Activated CD8-positive, alpha-beta memory T cell treated with anti-CD3 and anti-CD28 coated beads for 36 hours (primary cell): ENCODE measurements at regions not wholly inside any gene's neighbourhood (a gene's known extent, or its start where the extent isn't known, plus 50 kb on each side); places are given as distances from the start of the nearest gene placed in this dataset.

ENCODE experiments used
- CTCF ChIA-PET: fragments of 350-600 bp; sonication (Branson Sonifier 250); formaldehyde crosslinking; loops from one replicate; lab custom pipeline; 2021; ENCODE audit warnings: antibody characterized with exemption; lab: Charles Lee
- POLR2A ChIA-PET: fragments of 350-600 bp; sonication (Branson Sonifier 250); formaldehyde crosslinking; loops from one replicate; lab custom pipeline; 2021; ENCODE audit warnings: antibody characterized with exemption; lab: Charles Lee

DNA sequence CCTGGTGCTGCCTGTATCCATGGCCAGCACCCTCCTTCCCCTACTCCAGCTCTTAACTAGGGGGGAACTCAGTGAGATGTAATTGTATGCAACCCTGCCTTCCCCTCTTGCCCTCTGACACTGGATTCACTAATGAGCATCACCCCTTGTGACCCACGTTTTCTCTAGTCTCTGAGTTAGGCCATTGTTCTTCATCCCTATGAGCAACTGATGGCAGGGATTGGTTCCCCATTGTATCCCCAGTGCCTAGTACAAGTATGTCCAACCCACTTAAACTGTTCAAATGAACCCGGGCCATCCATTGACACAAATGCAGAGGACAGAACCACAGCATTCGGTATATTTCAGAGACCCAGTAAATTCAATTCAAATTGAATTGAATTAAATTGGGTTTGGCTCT lies 77.6 kb upstream of the ASTN2 start:
- ChIA-PET POLR2A (no interaction called here), CTCF (no interaction called here)

GRCh38 chr9:117491491-117491890 lies 76.6 kb upstream of the ASTN2 start:
- CTCF ChIA-PET: no interaction called here
- POLR2A ChIA-PET: no interaction called here

- CTCF ChIA-PET: no interaction called here
- POLR2A ChIA-PET: no interaction called here
Measured at GRCh38 chr9:117490199-117490598, 75.3 kb upstream of the ASTN2 start.

DNA sequence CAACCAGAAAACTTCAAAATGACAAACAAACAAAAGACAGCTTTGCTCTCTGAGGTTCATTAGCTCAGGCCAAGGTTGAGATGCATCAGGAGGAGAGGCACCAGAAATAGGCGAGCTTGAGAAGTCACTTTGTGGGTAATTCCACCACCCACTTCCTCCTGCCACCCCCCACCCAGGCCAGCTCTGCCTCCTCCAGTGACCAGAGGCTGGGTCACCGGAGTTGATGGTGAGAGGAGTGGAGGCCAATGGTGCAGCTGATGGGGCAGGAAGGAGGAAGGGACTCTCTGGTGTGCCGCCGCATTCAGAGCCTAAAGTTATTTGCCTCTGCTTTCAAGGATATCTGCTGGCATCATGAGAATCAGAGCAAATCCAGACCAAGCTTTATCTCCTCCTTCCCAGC lies 73.8 kb upstream of the ASTN2 start:
- POLR2A ChIA-PET: no interaction called here
- CTCF ChIA-PET: no interaction called here

GRCh38 chr9:117487555-117488175 lies 72.8 kb upstream of the ASTN2 start:
- POLR2A ChIA-PET: no interaction called here
- CTCF ChIA-PET: interaction anchor here (1.0 kb wide), 1 partner anchor 9 kb away, joined by 3 read pairs; no protein-coding TSS in a partner anchor

GRCh38 chr9:117486426-117486825 lies 71.6 kb upstream of the ASTN2 start:
- ChIA-PET POLR2A (no interaction called here), CTCF (no interaction called here)

GRCh38 chr9:117485176-117485575 lies 70.3 kb upstream of the ASTN2 start:
- CTCF ChIA-PET: no interaction called here

GRCh38 chr9:117480729-117481128 lies 65.9 kb upstream of the ASTN2 start:
- POLR2A ChIA-PET: no interaction called here
- CTCF ChIA-PET: no interaction called here

More at GRCh38 chr9:117485176-117485575, 70.3 kb upstream of the ASTN2 start:
- POLR2A ChIA-PET: no interaction called here

GRCh38 chr9:117480253-117480652 lies 65.4 kb upstream of the ASTN2 start:
- CTCF ChIA-PET: no interaction called here
- POLR2A ChIA-PET: no interaction called here

GRCh38 chr9:117473293-117473692 lies 58.4 kb upstream of the ASTN2 start:
- CTCF ChIA-PET: no interaction called here
- POLR2A ChIA-PET: no interaction called here

DNA sequence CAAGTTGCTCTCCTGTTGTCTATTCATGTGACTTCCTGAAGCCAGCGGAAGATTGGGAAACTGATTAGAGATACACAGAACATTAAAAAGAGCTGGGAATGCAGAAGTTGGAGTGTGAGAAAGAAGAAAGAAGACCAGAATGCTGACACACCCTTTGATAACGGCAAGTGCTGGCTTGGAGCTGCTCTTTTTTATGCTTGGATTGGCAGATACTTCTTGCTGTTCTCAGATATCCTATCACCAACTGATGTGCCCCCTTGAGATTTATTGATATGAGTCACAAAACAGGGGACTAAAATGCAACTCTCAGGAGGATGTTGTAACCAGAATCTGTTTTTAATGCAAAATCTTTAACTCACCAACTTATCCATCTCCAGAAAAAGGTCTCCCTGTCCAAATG lies 56.0 kb upstream of the ASTN2 start:
- ChIA-PET CTCF (no interaction called here), POLR2A (no interaction called here)

GRCh38 chr9:117470455-117470854 lies 55.6 kb upstream of the ASTN2 start:
- ChIA-PET POLR2A (no interaction called here), CTCF (no interaction called here)

GRCh38 chr9:117466111-117466510 lies 51.3 kb upstream of the ASTN2 start:
- ChIA-PET POLR2A (no interaction called here), CTCF (no interaction called here)

DNA sequence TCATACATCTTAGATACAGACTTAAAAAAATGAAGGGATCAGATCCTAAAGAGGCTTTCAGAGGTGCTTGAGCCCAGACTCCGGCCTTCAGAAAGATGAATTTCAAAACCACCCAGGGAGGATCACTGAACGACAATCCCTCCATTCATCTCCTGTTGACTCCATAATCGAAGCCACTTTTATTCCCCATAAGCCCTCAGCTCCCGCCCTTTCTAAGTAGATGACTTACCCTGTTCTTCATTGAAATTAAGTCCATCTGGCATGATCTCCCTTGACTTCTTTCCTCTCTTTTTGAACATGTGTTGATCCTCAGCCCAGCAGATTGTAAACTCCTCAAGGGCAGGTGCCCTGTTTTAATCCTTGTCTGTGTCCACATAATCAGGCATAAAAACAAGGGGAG lies 50.8 kb upstream of the ASTN2 start:
- CTCF ChIA-PET: no interaction called here
- POLR2A ChIA-PET: no interaction called here

DNA sequence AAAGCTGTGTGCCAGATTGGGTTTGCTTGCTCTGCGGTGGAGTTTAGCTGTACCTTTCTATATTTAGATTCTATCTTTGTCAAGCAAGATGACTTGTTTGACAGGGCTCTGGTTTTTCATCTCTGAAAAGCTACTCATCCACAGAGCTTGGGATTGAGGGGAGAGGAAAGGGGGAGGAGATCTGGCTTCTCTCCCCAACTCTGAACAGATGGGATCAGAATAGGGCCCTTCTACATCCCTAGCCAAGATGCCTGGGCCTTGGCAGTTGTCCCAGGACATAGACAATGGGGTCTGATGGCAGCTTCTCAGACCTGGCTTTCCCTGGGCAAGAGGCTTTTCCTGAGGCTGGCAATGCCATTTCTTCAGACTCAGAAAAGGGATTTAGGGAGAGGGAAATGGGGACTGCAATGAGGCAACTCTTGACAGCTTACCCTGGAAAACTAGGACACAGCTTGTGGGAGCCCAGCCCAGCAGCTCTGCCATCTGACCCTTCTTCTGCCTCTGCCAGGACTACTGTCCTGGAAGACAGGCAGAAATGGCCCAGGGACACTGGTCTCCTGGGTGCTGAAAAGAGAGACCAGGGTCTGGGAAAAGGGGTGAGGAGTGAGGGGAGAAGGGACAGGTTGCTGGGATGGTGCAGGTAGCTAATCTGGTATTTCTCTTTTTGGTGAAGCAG lies 50.2 kb upstream of the ASTN2 start:
- CTCF ChIA-PET: no interaction called here

More for the DNA sequence above, 50.2 kb upstream of the ASTN2 start:
- POLR2A ChIA-PET: no interaction called here
